ENCODE measurements at regions not wholly inside any gene's neighbourhood (a gene's known extent, or its start where the extent isn't known, plus 50 kb on each side); places are given as distances from the start of the nearest gene placed in this dataset.

GRCh38 chr2:64338108-64338507, 115.9 kb upstream of the LGALSL start:
- TF ChIP-seq ZNF565 (CRISPR knock-in tag; conservative IDR thresholded peaks at IDR 0.05; ENCODE audit: low read depth): no peak
- no peak for TF ChIP-seq TCF4 (CRISPR knock-in tag; IDR thresholded peaks at IDR 0.05; ENCODE audit: borderline replicate concordance)
- no peak for TF ChIP-seq OSR1 (CRISPR knock-in tag; IDR thresholded peaks at IDR 0.05)
- no peak for TF ChIP-seq CREB5 (CRISPR knock-in tag; IDR thresholded peaks at IDR 0.05; ENCODE audit: low read depth)
- no peak for TF ChIP-seq ESRRG (CRISPR knock-in tag; IDR thresholded peaks at IDR 0.05)
- no peak for TF ChIP-seq CSDC2 (CRISPR knock-in tag; IDR thresholded peaks at IDR 0.05)
- TF ChIP-seq, protein P1, sequence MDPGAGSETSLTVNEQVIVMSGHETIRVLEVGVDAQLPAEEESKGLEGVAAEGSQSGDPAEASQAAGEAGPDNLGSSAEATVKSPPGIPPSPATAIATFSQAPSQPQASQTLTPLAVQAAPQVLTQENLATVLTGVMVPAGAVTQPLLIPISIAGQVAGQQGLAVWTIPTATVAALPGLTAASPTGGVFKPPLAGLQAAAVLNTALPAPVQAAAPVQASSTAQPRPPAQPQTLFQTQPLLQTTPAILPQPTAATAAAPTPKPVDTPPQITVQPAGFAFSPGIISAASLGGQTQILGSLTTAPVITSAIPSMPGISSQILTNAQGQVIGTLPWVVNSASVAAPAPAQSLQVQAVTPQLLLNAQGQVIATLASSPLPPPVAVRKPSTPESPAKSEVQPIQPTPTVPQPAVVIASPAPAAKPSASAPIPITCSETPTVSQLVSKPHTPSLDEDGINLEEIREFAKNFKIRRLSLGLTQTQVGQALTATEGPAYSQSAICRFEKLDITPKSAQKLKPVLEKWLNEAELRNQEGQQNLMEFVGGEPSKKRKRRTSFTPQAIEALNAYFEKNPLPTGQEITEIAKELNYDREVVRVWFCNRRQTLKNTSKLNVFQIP (CRISPR knock-in tag; IDR thresholded peaks at IDR 0.05; ENCODE audit: borderline replicate concordance, low read depth): no peak
- no peak for TF ChIP-seq ZC3H10 (CRISPR knock-in tag; IDR thresholded peaks at IDR 0.05)
- no peak for TF ChIP-seq ZNF8 (CRISPR knock-in tag; IDR thresholded peaks at IDR 0.05)
- no peak for TF ChIP-seq RARB (CRISPR knock-in tag; IDR thresholded peaks at IDR 0.05)
- TF ChIP-seq PATZ1 (CRISPR knock-in tag; IDR thresholded peaks at IDR 0.05; ENCODE audit: borderline replicate concordance): no peak
- TF ChIP-seq ZFP3 (CRISPR knock-in tag; IDR thresholded peaks at IDR 0.05): no peak
- no peak for ATAC-seq

- TF ChIP-seq TCF4 (CRISPR knock-in tag; IDR thresholded peaks at IDR 0.05; ENCODE audit: borderline replicate concordance): no peak
- TF ChIP-seq OSR1 (CRISPR knock-in tag; IDR thresholded peaks at IDR 0.05): no peak
- TF ChIP-seq TOX (CRISPR knock-in tag; IDR thresholded peaks at IDR 0.05; ENCODE audit: borderline replicate concordance): no peak
- no peak for TF ChIP-seq ISL1 (CRISPR knock-in tag; IDR thresholded peaks at IDR 0.05)
- no peak for TF ChIP-seq ZNF70 (CRISPR knock-in tag; IDR thresholded peaks at IDR 0.05)
- TF ChIP-seq GLIS3 (CRISPR knock-in tag; IDR thresholded peaks at IDR 0.05): no peak
- TF ChIP-seq ZC3H10 (CRISPR knock-in tag; IDR thresholded peaks at IDR 0.05): no peak
- TF ChIP-seq SNAI2 (CRISPR knock-in tag; IDR thresholded peaks at IDR 0.05): no peak
- TF ChIP-seq, protein P1 (CRISPR knock-in tag; IDR thresholded peaks at IDR 0.05; ENCODE audit: borderline replicate concordance, low read depth): no peak
- TF ChIP-seq CSRNP3 (CRISPR knock-in tag; IDR thresholded peaks at IDR 0.05): no peak
- no peak for TF ChIP-seq PPARA (CRISPR knock-in tag; IDR thresholded peaks at IDR 0.05; ENCODE audit: borderline replicate concordance)
- TF ChIP-seq ZNF565 (CRISPR knock-in tag; conservative IDR thresholded peaks at IDR 0.05; ENCODE audit: low read depth): no peak
- TF ChIP-seq ZFP30 (CRISPR knock-in tag; IDR thresholded peaks at IDR 0.05): no peak
- no peak for TF ChIP-seq BACH2 (CRISPR knock-in tag; IDR thresholded peaks at IDR 0.05; ENCODE audit: borderline replicate concordance)
- TF ChIP-seq RARB (CRISPR knock-in tag; IDR thresholded peaks at IDR 0.05): no peak
- TF ChIP-seq PATZ1 (CRISPR knock-in tag; IDR thresholded peaks at IDR 0.05; ENCODE audit: borderline replicate concordance): no peak
- no peak for TF ChIP-seq ZFP3 (CRISPR knock-in tag; IDR thresholded peaks at IDR 0.05)
- no peak for TF ChIP-seq CSDC2 (CRISPR knock-in tag; IDR thresholded peaks at IDR 0.05)
- TF ChIP-seq ESRRG (CRISPR knock-in tag; IDR thresholded peaks at IDR 0.05): no peak
- TF ChIP-seq ARNTL (CRISPR knock-in tag; IDR thresholded peaks at IDR 0.05; ENCODE audit: borderline replicate concordance, low read depth): no peak
- no peak for ATAC-seq
These were observed 115.0 kb upstream of the LGALSL start for GRCh38 chr2:64338910-64339500.

All from SK-N-SH treated with all-trans-retinoic acid at 6 μM for 48 hours (cell line).